MV-4-11 (cell line): ENCODE measurements at regions not wholly inside any gene's neighbourhood (a gene's known extent, or its start where the extent isn't known, plus 50 kb on each side); places are given as distances from the start of the nearest gene placed in this dataset.

Source experiments
- DNase-seq: peaks from one replicate; lab custom pipeline; 2025; lab: John Stamatoyannopoulos, UW

DNA sequence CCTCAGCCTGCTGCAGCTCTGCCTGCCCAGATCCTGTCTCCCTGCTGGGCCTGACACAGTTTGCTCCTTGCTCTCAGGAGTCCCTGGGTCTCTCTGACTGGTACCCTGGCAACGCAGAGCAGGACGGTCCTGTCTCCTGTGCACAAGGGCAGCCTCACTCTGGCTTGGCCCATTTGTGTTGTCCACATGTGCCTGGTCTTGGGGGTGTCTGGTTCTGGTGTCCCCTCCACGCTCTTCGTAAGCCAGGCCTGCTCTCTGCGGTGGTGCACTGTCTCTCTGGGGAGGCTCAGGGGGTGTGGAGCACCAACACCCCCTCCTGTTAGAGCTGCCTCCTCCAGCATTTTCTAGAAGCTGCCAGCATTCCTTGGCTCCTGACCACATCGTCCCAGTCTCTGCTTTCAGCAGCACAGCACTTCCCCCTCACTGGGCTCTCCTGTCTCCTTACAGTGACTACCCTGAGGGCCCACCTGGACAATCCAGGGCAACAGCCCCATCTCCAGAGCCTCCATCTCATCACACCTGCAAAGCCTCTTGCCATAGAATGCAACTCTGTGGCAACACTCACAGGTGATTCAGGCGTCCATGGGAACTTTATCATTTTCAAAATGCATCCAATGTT lies 235.6 kb upstream of the HS6ST1 start:
- no peak for DNase-seq

DNA sequence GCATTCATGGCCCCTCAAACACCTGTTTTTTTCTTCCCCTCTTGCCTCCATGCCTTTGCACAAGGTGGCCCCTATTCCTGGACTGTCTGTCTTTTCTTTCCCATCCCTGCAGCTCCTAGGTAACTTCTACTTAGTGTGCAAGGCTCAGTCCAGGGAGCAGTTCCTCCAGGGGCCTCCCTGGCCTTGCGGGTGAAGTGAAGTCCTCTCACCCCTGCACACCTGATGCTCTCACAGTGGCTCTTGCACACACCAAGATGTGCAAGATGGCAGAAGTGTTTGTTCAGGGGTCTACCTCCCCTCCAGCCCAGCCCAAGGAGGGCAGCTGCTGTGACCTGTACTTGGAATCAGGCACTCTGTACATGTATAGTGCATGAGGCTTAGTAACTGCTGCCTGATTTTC lies 236.8 kb upstream of the HS6ST1 start:
- no peak for DNase-seq

- no peak for DNase-seq
These were observed 237.4 kb upstream of the HS6ST1 start for GRCh38 chr2:128556089-128556488.

GRCh38 chr2:128556633-128557032 lies 238.0 kb upstream of the HS6ST1 start:
- no peak for DNase-seq

DNA sequence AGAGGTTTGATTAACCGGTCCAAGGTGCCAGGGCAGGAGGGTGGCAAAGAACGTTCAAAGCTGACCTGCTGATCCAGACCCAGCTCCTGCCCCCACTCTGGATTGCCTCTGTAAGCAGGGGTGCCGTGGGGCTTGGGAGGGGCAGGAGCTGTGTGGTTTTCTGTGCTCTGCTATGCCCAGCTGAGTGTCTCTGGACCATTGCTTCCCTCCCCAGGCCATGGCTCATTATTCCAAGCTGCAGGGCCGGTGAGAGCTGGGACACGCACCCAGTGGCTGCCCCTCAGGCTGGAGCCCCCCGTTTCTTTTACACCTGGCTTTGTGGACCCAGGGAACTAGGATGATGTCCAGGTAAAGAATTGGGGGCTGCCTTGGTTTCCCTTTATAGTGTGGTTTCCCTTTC lies 238.4 kb upstream of the HS6ST1 start:
- no peak for DNase-seq

GRCh38 chr2:128557831-128558241 lies 239.2 kb upstream of the HS6ST1 start:
- DNase-seq, result no peak

GRCh38 chr2:128558441-128558840 lies 239.8 kb upstream of the HS6ST1 start:
- DNase-seq, result no peak

DNA sequence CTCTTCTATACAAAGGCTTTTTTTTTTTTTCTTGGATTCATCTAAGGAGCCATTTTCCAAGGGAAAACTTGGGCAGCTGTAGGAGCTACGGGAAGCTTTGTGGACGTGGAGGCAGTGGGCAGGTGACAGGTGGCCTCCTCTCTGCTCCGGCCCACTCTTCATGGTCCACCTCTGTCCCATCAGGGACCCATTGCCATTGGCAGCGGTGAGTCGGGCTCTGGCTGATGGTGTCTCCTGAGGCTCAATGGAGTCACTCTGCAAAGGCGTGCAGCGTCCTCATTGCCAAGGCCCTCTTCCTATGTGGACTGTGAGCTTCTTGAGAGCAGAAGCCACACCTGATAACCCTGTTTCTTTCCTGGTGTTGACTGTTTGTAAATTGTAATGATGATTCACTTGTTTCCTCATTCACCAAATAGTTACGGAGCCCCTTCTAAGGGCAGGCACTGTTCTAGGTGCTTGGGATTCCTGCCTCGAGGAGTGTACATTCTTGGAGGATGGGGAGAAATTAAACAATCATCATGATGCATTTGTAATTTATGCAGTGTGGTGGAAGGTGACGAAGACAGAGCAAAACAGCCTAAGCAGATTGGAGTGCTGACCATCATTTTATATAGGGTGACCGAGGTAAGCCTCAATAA lies 240.3 kb upstream of the HS6ST1 start:
- no peak for DNase-seq

DNA sequence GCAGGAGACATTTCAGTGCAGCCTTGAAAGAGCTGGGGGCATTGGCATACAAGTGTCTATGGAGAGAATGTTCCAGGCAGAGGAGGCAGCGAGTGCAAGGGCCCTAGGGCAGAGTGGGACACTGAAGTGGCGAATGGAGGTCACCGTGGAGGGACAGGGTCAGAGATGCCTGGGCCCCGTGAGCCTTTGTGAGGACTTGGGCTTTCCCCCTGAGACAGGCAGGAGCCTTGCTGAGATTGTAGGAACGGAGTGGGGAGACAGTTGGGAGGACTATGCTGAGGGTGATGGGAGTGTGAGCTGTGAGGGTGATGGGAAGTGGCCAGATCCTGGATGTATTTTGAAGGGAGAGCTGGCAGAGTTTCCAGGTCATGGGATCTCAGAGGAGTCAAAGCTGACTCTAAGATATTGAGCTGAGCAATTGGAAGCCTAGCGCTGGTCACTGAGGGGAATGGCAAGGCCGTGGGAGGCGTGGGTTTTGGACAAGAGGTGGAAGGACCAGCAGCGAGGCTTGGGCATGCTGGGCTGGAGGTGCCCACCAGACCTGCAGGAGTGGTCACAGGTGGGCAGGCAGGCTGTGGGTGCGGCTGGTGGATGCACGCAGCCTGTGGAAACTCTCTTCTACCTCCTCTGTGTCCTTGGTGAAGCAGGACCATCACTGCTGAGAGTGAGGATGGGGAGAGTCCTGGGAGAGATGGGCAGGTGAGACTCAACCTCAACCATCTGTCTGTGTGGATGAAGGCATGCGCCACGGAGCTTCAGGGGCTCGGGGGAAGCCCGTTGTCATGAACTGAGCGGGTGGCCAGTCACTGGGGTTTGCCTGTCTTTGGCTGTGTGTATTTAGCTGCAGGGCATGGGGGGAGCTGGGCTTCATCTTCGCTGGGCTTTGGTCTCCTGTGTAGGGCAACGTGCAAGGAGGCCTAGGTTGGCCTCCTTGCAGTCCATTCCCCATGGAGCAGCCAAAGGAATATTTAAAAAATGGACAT lies 241.2 kb upstream of the HS6ST1 start:
- DNase-seq, result no peak

GRCh38 chr2:128560718-128561117 lies 242.1 kb upstream of the HS6ST1 start:
- no peak for DNase-seq

DNA sequence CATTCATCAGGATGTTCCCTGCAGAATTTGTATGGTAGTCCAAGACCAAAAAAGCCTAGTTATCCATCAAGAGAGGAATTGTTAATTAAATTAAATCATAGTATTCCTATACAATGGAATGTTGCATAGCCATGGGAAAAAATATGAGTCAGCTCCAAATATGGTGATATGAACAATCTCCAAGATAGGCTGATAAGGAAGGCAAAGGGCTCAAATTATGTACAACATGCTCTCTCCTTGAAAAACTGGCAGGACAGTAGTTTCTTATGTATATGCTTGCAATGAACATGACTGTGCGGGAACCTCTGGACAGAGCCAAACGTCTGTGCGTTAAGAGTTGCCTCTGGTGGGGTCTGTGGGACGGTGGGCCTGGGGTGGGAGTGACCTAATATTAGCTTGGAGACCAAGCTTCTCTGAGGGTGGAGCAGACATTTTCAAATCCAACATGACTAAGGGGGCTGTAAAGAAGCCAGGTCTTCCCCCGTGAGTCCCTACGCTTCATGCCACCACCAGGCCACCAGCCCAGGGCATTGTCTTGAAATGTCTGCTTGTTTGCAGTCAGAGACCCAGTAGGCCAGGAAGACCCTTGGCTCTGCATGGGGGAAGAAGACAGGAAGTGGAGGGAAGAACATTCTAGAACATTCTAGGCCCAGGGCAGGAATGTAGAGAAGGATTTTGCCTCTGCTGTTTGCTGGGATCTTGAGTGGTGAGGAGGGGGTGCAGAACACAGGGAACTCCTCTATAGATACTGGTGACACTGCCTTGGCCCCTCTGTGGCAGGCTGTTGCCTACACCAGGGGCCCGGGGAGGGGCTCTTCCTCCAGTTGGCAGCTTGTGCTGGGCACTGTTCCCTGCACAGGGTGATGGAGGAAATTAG lies 244.0 kb upstream of the HS6ST1 start:
- DNase-seq, result no peak

GRCh38 chr2:128563348-128563687 lies 244.7 kb upstream of the HS6ST1 start:
- DNase-seq, result no peak

- DNase-seq, result no peak
These were observed 245.5 kb upstream of the HS6ST1 start for GRCh38 chr2:128564131-128564530.

- no peak for DNase-seq
These were observed 245.9 kb upstream of the HS6ST1 start for GRCh38 chr2:128564551-128564950.

DNA sequence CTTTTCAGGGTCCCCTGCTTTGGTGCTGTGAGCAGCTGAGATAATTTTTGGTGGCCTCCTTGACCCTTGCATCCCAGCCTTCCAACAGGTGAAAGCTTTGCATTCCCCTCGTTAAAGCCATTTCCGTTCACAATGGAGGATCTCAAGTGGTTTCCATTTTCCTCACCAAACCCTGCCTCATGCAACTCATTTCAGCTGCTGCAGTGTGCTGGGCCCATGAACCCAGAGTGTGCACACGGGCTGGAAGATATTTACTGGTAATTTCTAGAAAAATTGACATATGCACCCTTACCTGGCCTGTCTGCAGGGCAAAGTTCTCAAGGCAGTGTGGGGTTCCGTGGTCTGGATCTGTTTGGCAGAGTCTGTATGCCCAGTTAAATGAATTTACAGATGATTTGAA lies 246.8 kb upstream of the HS6ST1 start:
- DNase-seq, result no peak

DNA sequence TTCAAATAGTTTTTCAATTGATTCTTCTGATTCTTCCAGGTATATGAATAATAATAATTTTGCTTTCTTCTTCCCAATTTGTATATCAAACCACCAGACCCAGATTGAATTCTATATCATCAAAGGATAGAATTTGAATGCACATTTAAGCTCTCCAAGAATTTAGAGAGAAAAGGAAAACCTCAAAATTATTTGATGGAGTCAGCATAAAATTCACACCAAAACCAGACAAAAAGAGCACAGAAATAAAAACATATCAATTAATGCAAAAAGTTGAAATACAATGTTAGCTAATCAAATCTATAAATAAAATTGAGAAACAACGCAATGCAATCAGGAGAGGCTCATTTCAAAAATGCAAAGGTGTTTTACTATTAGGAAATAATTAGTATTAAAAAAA lies 248.0 kb upstream of the HS6ST1 start:
- no peak for DNase-seq

DNA sequence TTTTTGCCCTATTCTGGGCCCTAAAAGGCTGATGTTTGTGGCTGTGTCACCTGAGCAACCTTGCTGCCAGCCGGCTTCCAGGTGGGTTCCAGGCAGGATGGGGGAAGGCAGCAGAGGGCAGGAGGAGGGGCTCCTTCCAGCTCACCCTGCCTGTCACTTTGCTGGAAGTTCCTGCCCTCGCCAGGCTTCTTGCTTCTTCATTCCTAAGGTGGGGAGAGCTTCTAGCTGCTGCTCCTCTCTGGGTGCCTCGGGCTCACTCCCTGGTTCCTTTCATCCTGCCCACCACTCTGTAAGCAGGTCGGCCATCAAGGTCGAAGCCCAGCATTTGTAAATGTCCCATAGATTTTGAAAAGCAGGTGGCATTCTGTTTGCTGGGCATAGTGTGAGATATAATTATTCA lies 249.4 kb upstream of the HS6ST1 start:
- no peak for DNase-seq

- no peak for DNase-seq
These were observed 254.4 kb upstream of the HS6ST1 start for GRCh38 chr2:128573116-128573515.

DNA sequence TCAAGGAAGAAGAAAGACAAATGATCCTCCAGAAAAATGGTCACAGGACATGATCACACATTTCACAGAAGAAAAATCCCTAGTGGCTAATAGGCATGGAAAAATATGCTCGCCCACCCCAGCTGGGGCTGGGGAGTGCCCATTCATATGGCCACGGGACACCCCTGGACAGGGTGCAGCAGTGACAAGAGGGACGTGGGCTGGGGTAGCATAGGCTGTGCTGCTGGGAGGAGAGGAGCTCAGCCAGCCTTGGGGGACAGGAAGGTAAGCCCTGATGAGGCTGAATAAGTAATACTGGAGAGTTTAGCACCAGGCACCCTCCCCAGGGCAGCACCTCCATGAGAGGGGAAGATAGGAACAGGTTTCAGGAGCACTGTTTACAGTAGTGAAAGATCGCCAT lies 254.9 kb upstream of the HS6ST1 start:
- no peak for DNase-seq

GRCh38 chr2:128577141-128577930 lies 258.7 kb upstream of the HS6ST1 start:
- no peak for DNase-seq
